ENCODE measurements at regions not wholly inside any gene's neighbourhood (a gene's known extent, or its start where the extent isn't known, plus 50 kb on each side); places are given as distances from the start of the nearest gene placed in this dataset.
"Not testable (repeated sequence)": the region's sequence is repeated elsewhere in the genome, so short reads cannot be mapped to it uniquely, and the experiment has no call there.

DNA sequence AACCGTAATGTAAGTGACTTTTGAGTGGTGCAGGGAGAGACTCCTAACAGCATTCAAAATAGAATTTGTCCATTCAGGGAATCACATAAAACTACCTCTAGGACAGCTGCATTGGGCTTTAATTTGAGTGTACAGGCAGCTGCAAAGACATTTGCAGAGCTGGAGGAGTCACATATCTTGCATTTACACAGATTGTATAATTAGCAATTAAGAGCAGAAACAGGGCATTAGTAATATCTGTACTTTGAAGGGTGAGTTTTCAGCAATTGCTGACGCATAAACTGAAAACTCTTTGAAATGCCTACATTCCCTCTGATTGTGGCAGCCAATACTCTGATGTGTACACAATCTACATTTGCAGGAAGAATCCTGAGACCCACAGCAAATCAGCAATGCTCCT is 245.6 kb downstream of the UBE2NL start:
- not testable (repeated sequence) for H2BK5ac ChIP-seq (ENCODE audit: insufficient read length, low read length); H3K4me2 ChIP-seq (ENCODE audit: insufficient read depth, insufficient read length, low read length); H2BK120ac ChIP-seq (ENCODE audit: low read depth, low read length, poor library complexity, severe bottlenecking); H2BK20ac ChIP-seq (ENCODE audit: low read depth, low read length, poor library complexity, severe bottlenecking); H3K18ac ChIP-seq (ENCODE audit: insufficient read length, low read depth, low read length); H2BK15ac ChIP-seq (ENCODE audit: low read depth, low read length); H3K4me1 ChIP-seq (ENCODE audit: insufficient read depth, low read length); H3K27me3 ChIP-seq (ENCODE audit: insufficient read depth, low read length); H3K9me3 ChIP-seq (ENCODE audit: control insufficient read depth, low read depth, low read length); H3K4me1 Mint-ChIP-seq; H3K79me2 ChIP-seq (ENCODE audit: insufficient read depth, low read length); H3K79me1 ChIP-seq (ENCODE audit: insufficient read depth, low read depth, low read length, poor library complexity, severe bottlenecking); H3K27ac Mint-ChIP-seq; H3K14ac ChIP-seq (ENCODE audit: insufficient read depth, low read length); DNase-seq; H3K23ac ChIP-seq (ENCODE audit: insufficient read length, low read depth, low read length); H3K36me3 Mint-ChIP-seq (ENCODE audit: insufficient read depth in 1 of 3, low read depth in 3 of 3); H2BK12ac ChIP-seq (ENCODE audit: insufficient read length, low read depth, low read length); H3K27ac ChIP-seq (ENCODE audit: insufficient read length, low read depth, low read length); H4K20me1 ChIP-seq (ENCODE audit: control insufficient read depth, insufficient read depth, insufficient read length); H2AFZ ChIP-seq (ENCODE audit: low read length); H2AK5ac ChIP-seq (ENCODE audit: insufficient read length, low read length); H3K4ac ChIP-seq (ENCODE audit: low read depth, low read length); H3K27me3 Mint-ChIP-seq (ENCODE audit: low read depth); H3K9ac ChIP-seq (ENCODE audit: extremely low read depth, insufficient read length, low read length); H3T11ph ChIP-seq (ENCODE audit: low read length); H4K8ac ChIP-seq (replicated peaks; ENCODE audit: insufficient read length, low read depth, low read length); H3K56ac ChIP-seq (ENCODE audit: insufficient read length, low read depth, low read length); H3K4me3 Mint-ChIP-seq; H4K91ac ChIP-seq (ENCODE audit: insufficient read length, low read depth, low read length); H3K9me3 Mint-ChIP-seq; H3K23me2 ChIP-seq (ENCODE audit: insufficient read length, low read depth, low read length, poor library complexity, severe bottlenecking); H4K5ac ChIP-seq (ENCODE audit: insufficient read length, low read depth, low read length)
- WGBS (ENCODE audit: extremely low coverage, insufficient read length, low lambda C conversion rate): no CpG with 5 or more reads among the region's 2 CpGs

DNA sequence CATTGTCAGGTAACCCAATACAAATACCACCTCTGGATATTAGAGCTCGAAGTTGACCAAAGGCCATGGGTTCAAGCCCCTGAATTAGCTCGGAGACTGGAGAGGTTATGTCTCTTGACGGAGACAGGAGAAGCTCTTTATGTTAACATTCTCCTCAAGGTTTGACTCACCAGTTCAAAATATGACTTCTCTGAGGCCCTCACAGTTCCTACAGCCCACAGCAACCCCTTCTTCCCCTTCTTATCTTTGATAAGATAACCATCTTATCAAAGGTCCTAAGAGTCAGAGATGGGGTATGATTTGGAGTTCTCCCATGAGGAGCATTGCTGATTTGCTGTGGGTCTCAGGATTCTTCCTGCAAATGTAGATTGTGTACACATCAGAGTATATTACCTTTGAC is 246.6 kb downstream of the UBE2NL start:
- H3K27me3 ChIP-seq (ENCODE audit: insufficient read depth, low read length); H4K8ac ChIP-seq (replicated peaks; ENCODE audit: insufficient read length, low read depth, low read length); H3K4me1 Mint-ChIP-seq; H3K27ac ChIP-seq (ENCODE audit: insufficient read length, low read depth, low read length); H3K4me3 Mint-ChIP-seq; H3K9me3 Mint-ChIP-seq; H3K23me2 ChIP-seq (ENCODE audit: insufficient read length, low read depth, low read length, poor library complexity, severe bottlenecking); H3K23ac ChIP-seq (ENCODE audit: insufficient read length, low read depth, low read length); H4K91ac ChIP-seq (ENCODE audit: insufficient read length, low read depth, low read length); H2BK12ac ChIP-seq (ENCODE audit: insufficient read length, low read depth, low read length); H3K18ac ChIP-seq (ENCODE audit: insufficient read length, low read depth, low read length); H3K9me3 ChIP-seq (ENCODE audit: control insufficient read depth, low read depth, low read length); H4K20me1 ChIP-seq (ENCODE audit: control insufficient read depth, insufficient read depth, insufficient read length); H4K5ac ChIP-seq (ENCODE audit: insufficient read length, low read depth, low read length); H3K4me1 ChIP-seq (ENCODE audit: insufficient read depth, low read length); H2BK15ac ChIP-seq (ENCODE audit: low read depth, low read length); H3K56ac ChIP-seq (ENCODE audit: insufficient read length, low read depth, low read length); H2BK20ac ChIP-seq (ENCODE audit: low read depth, low read length, poor library complexity, severe bottlenecking); H2AFZ ChIP-seq (ENCODE audit: low read length); H2BK120ac ChIP-seq (ENCODE audit: low read depth, low read length, poor library complexity, severe bottlenecking); H3K27me3 Mint-ChIP-seq (ENCODE audit: low read depth); H3K14ac ChIP-seq (ENCODE audit: insufficient read depth, low read length); H3T11ph ChIP-seq (ENCODE audit: low read length); H3K79me1 ChIP-seq (ENCODE audit: insufficient read depth, low read depth, low read length, poor library complexity, severe bottlenecking); H3K36me3 Mint-ChIP-seq (ENCODE audit: insufficient read depth in 1 of 3, low read depth in 3 of 3); DNase-seq; H2BK5ac ChIP-seq (ENCODE audit: insufficient read length, low read length); H3K4ac ChIP-seq (ENCODE audit: low read depth, low read length); H3K27ac Mint-ChIP-seq; H3K9ac ChIP-seq (ENCODE audit: extremely low read depth, insufficient read length, low read length); H2AK5ac ChIP-seq (ENCODE audit: insufficient read length, low read length); H3K4me2 ChIP-seq (ENCODE audit: insufficient read depth, insufficient read length, low read length); H3K79me2 ChIP-seq (ENCODE audit: insufficient read depth, low read length): not testable (repeated sequence)
- no CpG with 5 or more reads among the region's 3 CpGs for WGBS (ENCODE audit: extremely low coverage, insufficient read length, low lambda C conversion rate)

DNA sequence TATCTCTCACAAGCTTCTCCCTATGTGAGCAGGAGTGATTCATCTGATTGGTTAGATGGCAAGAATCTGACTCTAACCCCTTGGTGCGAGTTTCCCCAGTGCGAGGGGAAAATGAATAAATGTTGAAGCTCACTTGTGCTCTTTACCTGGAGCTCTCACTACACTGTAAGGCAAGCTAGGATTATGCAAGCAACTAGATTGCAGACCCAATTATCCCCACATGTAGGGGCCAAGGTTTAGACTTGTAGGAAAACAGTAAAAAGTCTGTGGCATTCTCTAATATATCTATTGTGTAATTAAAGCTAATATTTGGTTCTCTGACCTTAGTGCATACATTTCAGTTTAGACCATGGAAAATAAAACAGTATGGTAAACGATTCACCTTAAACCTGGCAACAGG is 247.2 kb downstream of the UBE2NL start:
- H3K27me3 ChIP-seq (ENCODE audit: insufficient read depth, low read length); H2BK5ac ChIP-seq (ENCODE audit: insufficient read length, low read length); H2BK15ac ChIP-seq (ENCODE audit: low read depth, low read length); H3K56ac ChIP-seq (ENCODE audit: insufficient read length, low read depth, low read length); H4K91ac ChIP-seq (ENCODE audit: insufficient read length, low read depth, low read length); H3K79me2 ChIP-seq (ENCODE audit: insufficient read depth, low read length); H3K18ac ChIP-seq (ENCODE audit: insufficient read length, low read depth, low read length); H3K4me1 ChIP-seq (ENCODE audit: insufficient read depth, low read length); H3K14ac ChIP-seq (ENCODE audit: insufficient read depth, low read length); H2BK20ac ChIP-seq (ENCODE audit: low read depth, low read length, poor library complexity, severe bottlenecking); H3K4me3 Mint-ChIP-seq; H3K79me1 ChIP-seq (ENCODE audit: insufficient read depth, low read depth, low read length, poor library complexity, severe bottlenecking); H4K5ac ChIP-seq (ENCODE audit: insufficient read length, low read depth, low read length); H3K27me3 Mint-ChIP-seq (ENCODE audit: low read depth); H3K27ac ChIP-seq (ENCODE audit: insufficient read length, low read depth, low read length); H3K9ac ChIP-seq (ENCODE audit: extremely low read depth, insufficient read length, low read length); H3K4me2 ChIP-seq (ENCODE audit: insufficient read depth, insufficient read length, low read length); DNase-seq; H3K4me1 Mint-ChIP-seq; H4K20me1 ChIP-seq (ENCODE audit: control insufficient read depth, insufficient read depth, insufficient read length); H3K23ac ChIP-seq (ENCODE audit: insufficient read length, low read depth, low read length); H2BK120ac ChIP-seq (ENCODE audit: low read depth, low read length, poor library complexity, severe bottlenecking); H3T11ph ChIP-seq (ENCODE audit: low read length); H3K27ac Mint-ChIP-seq; H3K36me3 Mint-ChIP-seq (ENCODE audit: insufficient read depth in 1 of 3, low read depth in 3 of 3); H3K4ac ChIP-seq (ENCODE audit: low read depth, low read length); H2BK12ac ChIP-seq (ENCODE audit: insufficient read length, low read depth, low read length); H4K8ac ChIP-seq (replicated peaks; ENCODE audit: insufficient read length, low read depth, low read length); H2AFZ ChIP-seq (ENCODE audit: low read length); H3K9me3 ChIP-seq (ENCODE audit: control insufficient read depth, low read depth, low read length); H2AK5ac ChIP-seq (ENCODE audit: insufficient read length, low read length); H3K23me2 ChIP-seq (ENCODE audit: insufficient read length, low read depth, low read length, poor library complexity, severe bottlenecking); H3K9me3 Mint-ChIP-seq: not testable (repeated sequence)
- no CpG with 5 or more reads among the region's 3 CpGs for WGBS (ENCODE audit: extremely low coverage, insufficient read length, low lambda C conversion rate)

All from H9 (cell line).